Left lobe of liver (tissue), 2 donors: ENCODE measurements at regions not wholly inside any gene's neighbourhood (a gene's known extent, or its start where the extent isn't known, plus 50 kb on each side); places are given as distances from the start of the nearest gene placed in this dataset.

ENCODE experiments used
- ATAC-seq: fragments of 200-7000 bp; cut with Tn5 transposase; one replicate; pipeline ENCODE4 v1.9.1; 2020; ENCODE audit warnings: mild to moderate bottlenecking, moderate library complexity
- DNase-seq: peaks from one replicate; pipeline ENCODE4 v3.0.0-alpha.2; 2020; ENCODE audit warnings: low spot score
- donor health status: DM: no; HTN: no; CAD: no; lungs with moderate emphysema.
- donor health status: DM: no; HTN: yes; CAD: no.

- ATAC-seq: no peak
- DNase-seq: no peak
Observed at GRCh38 chr1:168958562-168959289, 147.8 kb upstream of the ATP1B1 start.

- DNase-seq: no peak
- no peak for ATAC-seq
Observed at GRCh38 chr1:168959382-168959781, 147.1 kb upstream of the ATP1B1 start.

GRCh38 chr1:168960114-168960513, 146.4 kb upstream of the ATP1B1 start:
- DNase-seq: no peak
- ATAC-seq: no peak

- DNase-seq (no peak), ATAC-seq (peak; percentile 34)
Observed at GRCh38 chr1:168960595-168960994, 145.9 kb upstream of the ATP1B1 start.

- DNase-seq (no peak), ATAC-seq (no peak)
Observed at GRCh38 chr1:168963601-168964000, 142.9 kb upstream of the ATP1B1 start.

- ATAC-seq (no peak), DNase-seq (no peak)
Observed at GRCh38 chr1:168964478-168964877, 142.0 kb upstream of the ATP1B1 start.

- DNase-seq (no peak), ATAC-seq (no peak)
Observed at GRCh38 chr1:168966217-168966616, 140.3 kb upstream of the ATP1B1 start.

- ATAC-seq: no peak
Observed at GRCh38 chr1:168966636-168967035, 139.9 kb upstream of the ATP1B1 start.

GRCh38 chr1:168970926-168971659, 135.4 kb upstream of the ATP1B1 start:
- no peak for ATAC-seq
- no peak for DNase-seq

More at GRCh38 chr1:168966636-168967035, 139.9 kb upstream of the ATP1B1 start:
- no peak for DNase-seq

GRCh38 chr1:168972225-168972624, 134.3 kb upstream of the ATP1B1 start:
- no peak for DNase-seq
- ATAC-seq: no peak

GRCh38 chr1:168972887-168973286, 133.6 kb upstream of the ATP1B1 start:
- ATAC-seq (no peak), DNase-seq (no peak)

- ATAC-seq: no peak
- no peak for DNase-seq
Observed at GRCh38 chr1:168974117-168974516, 132.4 kb upstream of the ATP1B1 start.

- ATAC-seq: no peak
- DNase-seq: no peak
Observed at GRCh38 chr1:168974611-168975010, 131.9 kb upstream of the ATP1B1 start.

- DNase-seq (no peak), ATAC-seq (no peak)
Observed at GRCh38 chr1:168976267-168976666, 130.2 kb upstream of the ATP1B1 start.

GRCh38 chr1:168977618-168978017, 128.9 kb upstream of the ATP1B1 start:
- no peak for ATAC-seq
- no peak for DNase-seq

GRCh38 chr1:168979276-168979675, 127.2 kb upstream of the ATP1B1 start:
- no peak for ATAC-seq
- no peak for DNase-seq

GRCh38 chr1:168980180-168980579, 126.3 kb upstream of the ATP1B1 start:
- DNase-seq (no peak), ATAC-seq (no peak)

- no peak for ATAC-seq
- no peak for DNase-seq
Observed at GRCh38 chr1:168980656-168981055, 125.8 kb upstream of the ATP1B1 start.

GRCh38 chr1:168982778-168983177, 123.7 kb upstream of the ATP1B1 start:
- ATAC-seq: no peak

GRCh38 chr1:168987330-168987729, 119.2 kb upstream of the ATP1B1 start:
- DNase-seq (no peak), ATAC-seq (no peak)

More at GRCh38 chr1:168982778-168983177, 123.7 kb upstream of the ATP1B1 start:
- no peak for DNase-seq

GRCh38 chr1:168987923-168988322, 118.6 kb upstream of the ATP1B1 start:
- ATAC-seq: no peak

GRCh38 chr1:168989985-168990384, 116.5 kb upstream of the ATP1B1 start:
- ATAC-seq (no peak), DNase-seq (no peak)

More at GRCh38 chr1:168987923-168988322, 118.6 kb upstream of the ATP1B1 start:
- DNase-seq: no peak
